H9 (cell line): ENCODE measurements at regions not wholly inside any gene's neighbourhood (a gene's known extent, or its start where the extent isn't known, plus 50 kb on each side); places are given as distances from the start of the nearest gene placed in this dataset.

Experiments used
- DNase-seq: peaks from one replicate; pipeline ENCODE4 v3.0.0-alpha.2; 2017
- H2AFZ ChIP-seq: one replicate; pipeline ENCODE4 v1.6.1; 2013; ENCODE audit warnings: mild to moderate bottlenecking, low read length, control low read depth, moderate library complexity
- H2AK5ac ChIP-seq: 2 replicates; pipeline ENCODE4 v1.6.1; 2013; ENCODE audit warnings: low read length, control low read depth, mixed read lengths; ENCODE audit not compliant: insufficient read length
- H2BK120ac ChIP-seq: one replicate; pipeline ENCODE4 v1.6.1; 2013; ENCODE audit warnings: low read depth, mild to moderate bottlenecking, low read length, control low read depth, inconsistent platforms; ENCODE audit not compliant: poor library complexity, severe bottlenecking
- H2BK12ac ChIP-seq: 2 replicates; pipeline ENCODE4 v1.6.1; 2013; ENCODE audit warnings: low read length, control low read depth, mixed read lengths, low read depth; ENCODE audit not compliant: insufficient read length
- H2BK15ac ChIP-seq: 2 replicates; pipeline ENCODE4 v1.6.1; 2013; ENCODE audit warnings: low read depth, low read length, control low read depth
- H2BK20ac ChIP-seq: one replicate; pipeline ENCODE4 v1.6.1; 2013; ENCODE audit warnings: low read depth, mild to moderate bottlenecking, low read length, control low read depth, inconsistent platforms; ENCODE audit not compliant: poor library complexity, severe bottlenecking
- H2BK5ac ChIP-seq: 2 replicates; pipeline ENCODE4 v1.6.1; 2013; ENCODE audit warnings: low read length, control low read depth, mixed read lengths; ENCODE audit not compliant: insufficient read length
- H3K14ac ChIP-seq: 2 replicates; pipeline ENCODE4 v1.6.1; 2013; ENCODE audit warnings: low read length, control low read depth; ENCODE audit not compliant: insufficient read depth
- H3K18ac ChIP-seq: 2 replicates; pipeline ENCODE4 v1.6.1; 2013; ENCODE audit warnings: low read depth, mild to moderate bottlenecking, mixed read lengths, low read length, control low read depth; ENCODE audit not compliant: insufficient read length
- H3K23ac ChIP-seq: 2 replicates; pipeline ENCODE4 v1.6.1; 2013; ENCODE audit warnings: low read length, control low read depth, mixed read lengths, low read depth; ENCODE audit not compliant: insufficient read length
- H3K23me2 ChIP-seq: 2 replicates; pipeline ENCODE4 v1.6.1; 2013; ENCODE audit warnings: low read depth, mild to moderate bottlenecking, mixed read lengths, low read length, control low read depth; ENCODE audit not compliant: insufficient read length, poor library complexity, severe bottlenecking
- H3K27ac ChIP-seq: 2 replicates; pipeline ENCODE4 v1.5.1; 2013; ENCODE audit warnings: low read length, control low read depth, mixed read lengths, low read depth; ENCODE audit not compliant: insufficient read length
- H3K27me3 ChIP-seq: 2 replicates; pipeline ENCODE4 v1.6.1; 2013; ENCODE audit warnings: low read length, control low read depth, inconsistent platforms; ENCODE audit not compliant: insufficient read depth
- H3K4ac ChIP-seq: 2 replicates; pipeline ENCODE4 v1.6.1; 2013; ENCODE audit warnings: low read depth, mild to moderate bottlenecking, control low read depth, inconsistent platforms, low read length, moderate library complexity
- H3K4me1 ChIP-seq: 2 replicates; pipeline ENCODE4 v1.6.1; 2013; ENCODE audit warnings: low read length, control low read depth, inconsistent platforms; ENCODE audit not compliant: insufficient read depth
- H3K4me2 ChIP-seq: 2 replicates; pipeline ENCODE4 v1.6.1; 2013; ENCODE audit warnings: low read length, control low read depth, mixed read lengths; ENCODE audit not compliant: insufficient read length, insufficient read depth
- H3K56ac ChIP-seq: 2 replicates; pipeline ENCODE4 v1.6.1; 2013; ENCODE audit warnings: low read depth, mild to moderate bottlenecking, mixed read lengths, low read length, control low read depth; ENCODE audit not compliant: insufficient read length
- H3K79me1 ChIP-seq: 2 replicates; pipeline ENCODE4 v1.6.1; 2013; ENCODE audit warnings: low read depth, mild to moderate bottlenecking, moderate library complexity, low read length, control low read depth, inconsistent platforms; ENCODE audit not compliant: insufficient read depth, poor library complexity, severe bottlenecking
- H3K79me2 ChIP-seq: 2 replicates; pipeline ENCODE4 v1.6.1; 2013; ENCODE audit warnings: low read length, control low read depth, inconsistent platforms; ENCODE audit not compliant: insufficient read depth
- H3K9ac ChIP-seq: 2 replicates; pipeline ENCODE4 v1.6.1; 2013; ENCODE audit warnings: low read length, control low read depth, mixed read lengths; ENCODE audit not compliant: insufficient read length; ENCODE audit errors: extremely low read depth
- H3K9me3 ChIP-seq: one replicate; pipeline ENCODE4 v1.6.1; 2013; ENCODE audit warnings: low read depth, low read length, inconsistent platforms; ENCODE audit not compliant: control insufficient read depth
- H3T11ph ChIP-seq: one replicate; pipeline ENCODE4 v1.6.1; 2013; ENCODE audit warnings: mild to moderate bottlenecking, low read length, control low read depth, inconsistent platforms
- H4K20me1 ChIP-seq: one replicate; pipeline ENCODE4 v1.6.1; 2013; ENCODE audit not compliant: control insufficient read depth, insufficient read length, insufficient read depth
- H4K5ac ChIP-seq: 2 replicates; pipeline ENCODE4 v1.6.1; 2013; ENCODE audit warnings: low read depth, mild to moderate bottlenecking, mixed read lengths, low read length, control low read depth; ENCODE audit not compliant: insufficient read length
- H4K8ac ChIP-seq: replicated peaks from 2 replicates; pipeline ENCODE4 v1.6.1; 2013; ENCODE audit warnings: low read length, control low read depth, mixed read lengths, low read depth; ENCODE audit not compliant: insufficient read length
- H4K91ac ChIP-seq: 2 replicates; pipeline ENCODE4 v1.6.1; 2013; ENCODE audit warnings: low read depth, mild to moderate bottlenecking, moderate library complexity, mixed read lengths, low read length, control low read depth; ENCODE audit not compliant: insufficient read length
- H3K27ac Mint-ChIP-seq, 3 experiments: 2 replicates in 2 of 3; 3 replicates in 1 of 3; pipeline ENCODE4 v1.8.0; 2020 to 2021; ENCODE audit warnings: mixed read lengths in 3 of 3, mild to moderate bottlenecking in 1 of 3, moderate library complexity in 1 of 3
- H3K27me3 Mint-ChIP-seq: 2 replicates; pipeline ENCODE4 v1.8.0; 2021; ENCODE audit warnings: low read depth, mild to moderate bottlenecking, moderate library complexity, mixed read lengths
- H3K36me3 Mint-ChIP-seq, 3 experiments: 2 replicates in 2 of 3; 3 replicates in 1 of 3; pipeline ENCODE4 v1.8.0; 2020 to 2021; ENCODE audit warnings: low read depth in 3 of 3, mixed read lengths in 3 of 3; ENCODE audit not compliant: insufficient read depth in 1 of 3
- H3K4me1 Mint-ChIP-seq, 2 experiments: 2 replicates each; pipeline ENCODE4 v1.8.0; 2020; ENCODE audit warnings: mixed read lengths in 2 of 2
- H3K4me3 Mint-ChIP-seq, 2 experiments: 2 replicates in 1 of 2; 3 replicates in 1 of 2; pipeline ENCODE4 v1.8.0; 2020 to 2021; ENCODE audit warnings: mild to moderate bottlenecking in 2 of 2, mixed read lengths in 2 of 2, moderate library complexity in 1 of 2
- H3K9me3 Mint-ChIP-seq, 2 experiments: 2 replicates in 1 of 2; 3 replicates in 1 of 2; pipeline ENCODE4 v1.8.0; 2020; ENCODE audit warnings: mild to moderate bottlenecking in 2 of 2, mixed read lengths in 2 of 2, moderate library complexity in 1 of 2
- whole genome bisulfite sequencing: extraction: QIAGEN DNeasy Blood & Tissue Kit; methylation state at CpG from one replicate; pipeline ENCODE4 v1.1.7; 2013; ENCODE audit warnings: missing lambda C conversion rate, low lambda C conversion rate, mixed read lengths; ENCODE audit not compliant: insufficient read length; ENCODE audit errors: extremely low coverage; 5-methylcytosine and 5-hydroxymethylcytosine counted together
- TF ChIP-seq, protein P1 (sequence below): fragments of 200-600 bp; sonication (generic); conservative IDR thresholded peaks from 3 replicates; pipeline ENCODE4 v1.8.0; 2021; ENCODE audit warnings: antibody characterized with exemption, mild to moderate bottlenecking

DNA sequence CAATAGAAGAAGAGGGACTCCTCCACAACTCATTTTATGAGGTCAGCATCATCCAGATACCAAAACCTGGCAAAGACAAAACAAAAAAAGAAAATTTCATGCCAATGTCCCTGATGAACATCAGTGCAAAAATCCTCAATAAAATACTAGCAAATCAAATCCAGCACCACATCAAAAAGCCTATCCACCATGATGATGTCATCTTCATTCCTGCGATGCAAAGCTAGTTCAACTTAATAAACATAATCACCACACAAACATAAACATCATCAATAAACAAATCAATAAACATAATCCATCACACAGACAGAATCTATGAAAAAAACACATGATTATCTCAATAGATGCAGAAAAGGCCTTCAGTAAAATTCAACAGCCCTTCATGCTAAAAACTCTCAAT lies 342.1 kb downstream of the RSL24D1 start:
- Histone ChIP-seq H3K23me2 (no peaks in the 10 kb centered on the region), H3K4me2 (no peak overlapping the region), H3K4me1 (no peaks in the 10 kb centered on the region), H3K9me3 (no peaks in the 10 kb centered on the region), H2AFZ (no peak overlapping the region), H3T11ph (no peak overlapping the region), H2BK12ac (no peak overlapping the region), H3K79me2 (no peaks in the 10 kb centered on the region), H3K23ac (no peak overlapping the region), H3K14ac (no peak overlapping the region), H3K79me1 (no peaks in the 10 kb centered on the region), H4K91ac (no peak overlapping the region), H3K27me3 (no peaks in the 10 kb centered on the region), H3K9ac (no peak overlapping the region), H2BK5ac (no peak overlapping the region), H2BK120ac (no peak overlapping the region), H4K8ac (no peak overlapping the region), H3K4ac (no peak overlapping the region), H2BK15ac (no peak overlapping the region), H2AK5ac (no peak overlapping the region), H3K18ac (no peak overlapping the region), H4K5ac (no peak overlapping the region), H4K20me1 (no peaks in the 10 kb centered on the region), H3K56ac (no peak overlapping the region), H3K27ac (no peak overlapping the region), H2BK20ac (no peak overlapping the region)
- TF ChIP-seq, protein P1, sequence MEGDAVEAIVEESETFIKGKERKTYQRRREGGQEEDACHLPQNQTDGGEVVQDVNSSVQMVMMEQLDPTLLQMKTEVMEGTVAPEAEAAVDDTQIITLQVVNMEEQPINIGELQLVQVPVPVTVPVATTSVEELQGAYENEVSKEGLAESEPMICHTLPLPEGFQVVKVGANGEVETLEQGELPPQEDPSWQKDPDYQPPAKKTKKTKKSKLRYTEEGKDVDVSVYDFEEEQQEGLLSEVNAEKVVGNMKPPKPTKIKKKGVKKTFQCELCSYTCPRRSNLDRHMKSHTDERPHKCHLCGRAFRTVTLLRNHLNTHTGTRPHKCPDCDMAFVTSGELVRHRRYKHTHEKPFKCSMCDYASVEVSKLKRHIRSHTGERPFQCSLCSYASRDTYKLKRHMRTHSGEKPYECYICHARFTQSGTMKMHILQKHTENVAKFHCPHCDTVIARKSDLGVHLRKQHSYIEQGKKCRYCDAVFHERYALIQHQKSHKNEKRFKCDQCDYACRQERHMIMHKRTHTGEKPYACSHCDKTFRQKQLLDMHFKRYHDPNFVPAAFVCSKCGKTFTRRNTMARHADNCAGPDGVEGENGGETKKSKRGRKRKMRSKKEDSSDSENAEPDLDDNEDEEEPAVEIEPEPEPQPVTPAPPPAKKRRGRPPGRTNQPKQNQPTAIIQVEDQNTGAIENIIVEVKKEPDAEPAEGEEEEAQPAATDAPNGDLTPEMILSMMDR, result no peak
- no CpG with 5 or more reads among the region's 1 CpG for WGBS
- H3K4me1 Mint-ChIP-seq, result no peaks in the 10 kb centered on the region
- H3K9me3 Mint-ChIP-seq, result peaks cover 39 to 54% of the 10 kb centered on the region in 2 experiments
- peaks cover 2% of the 10 kb centered on the region for H3K27me3 Mint-ChIP-seq
- H3K4me3 Mint-ChIP-seq, result no peak overlapping the region
- peaks cover 5 to 15% (median 9%) of the 10 kb centered on the region in 3 experiments; a peak in 6 of 7 replicates for H3K36me3 Mint-ChIP-seq
- no peak overlapping the region for H3K27ac Mint-ChIP-seq
- no peak for DNase-seq
